ENCODE measurements at regions not wholly inside any gene's neighbourhood (a gene's known extent, or its start where the extent isn't known, plus 50 kb on each side); places are given as distances from the start of the nearest gene placed in this dataset.

GRCh38 chr4:24145591-24145990, 255.7 kb upstream of the PPARGC1A start:
- Histone ChIP-seq H3K27me3 (ENCODE audit: control insufficient read depth in 4 of 4, insufficient read depth in 4 of 4, low read length in 3 of 4) (no peaks in the 10 kb centered on the region), H3K9ac (ENCODE audit: low read depth in 1 of 2, low read length in 2 of 2) (no peak overlapping the region), H3K27ac (ENCODE audit: low read depth in 1 of 2, low read length in 2 of 2) (no peak overlapping the region), H3K4me3 (ENCODE audit: low read depth in 1 of 3, low read length in 3 of 3) (no peak overlapping the region), H3K36me3 (ENCODE audit: control insufficient read depth in 4 of 4, insufficient read depth in 3 of 4, low read depth in 1 of 4, low read length in 3 of 4) (no peaks in the 10 kb centered on the region), H3K4me1 (ENCODE audit: control insufficient read depth in 4 of 4, insufficient read depth in 4 of 4, low read length in 3 of 4) (peaks cover 0 to 4% (median 0%) of the 10 kb centered on the region in 4 donors), H3K9me3 (ENCODE audit: control insufficient read depth in 4 of 4, low read length in 3 of 4) (no peaks in the 10 kb centered on the region)
- DNase-seq (ENCODE audit: low spot score): no peak
- no peak for TF ChIP-seq ZBTB33 (IDR thresholded peaks at IDR 0.05)
- TF ChIP-seq ATF3 (IDR thresholded peaks at IDR 0.05): no peak
- TF ChIP-seq YY1 (IDR thresholded peaks at IDR 0.05): no peak
- no peak for TF ChIP-seq FOXA2 (IDR thresholded peaks at IDR 0.05)
- TF ChIP-seq MAX (IDR thresholded peaks at IDR 0.05): no peak
- no peak for TF ChIP-seq JUND (IDR thresholded peaks at IDR 0.05)
- TF ChIP-seq RAD21 (IDR thresholded peaks at IDR 0.05): no peak
- TF ChIP-seq HNF4A (conservative IDR thresholded peaks at IDR 0.05): no peak
- no peak for TF ChIP-seq GABPA (IDR thresholded peaks at IDR 0.05 in 1 of 2, conservative IDR thresholded peaks at IDR 0.05 in 1 of 2)
- no peak for TF ChIP-seq REST (IDR thresholded peaks at IDR 0.05)
- no peak for TF ChIP-seq SP1 (IDR thresholded peaks at IDR 0.05)
- no peak for TF ChIP-seq EGR1 (IDR thresholded peaks at IDR 0.05; ENCODE audit: low read depth in 2 of 2)
- TF ChIP-seq NR2F2 (IDR thresholded peaks at IDR 0.05): no peak
- WGBS: 87% methylated on average over 6 of the region's 6 CpGs

- TF ChIP-seq YY1 (IDR thresholded peaks at IDR 0.05): no peak
- no peak for TF ChIP-seq SP1 (IDR thresholded peaks at IDR 0.05)
- TF ChIP-seq ZBTB33 (IDR thresholded peaks at IDR 0.05): no peak
- no peak for TF ChIP-seq FOXA2 (IDR thresholded peaks at IDR 0.05)
- no peak for TF ChIP-seq TAF1 (conservative IDR thresholded peaks at IDR 0.05)
- no peak for TF ChIP-seq GABPA (IDR thresholded peaks at IDR 0.05 in 1 of 2, conservative IDR thresholded peaks at IDR 0.05 in 1 of 2)
- no peak for TF ChIP-seq MAX (IDR thresholded peaks at IDR 0.05)
- Histone ChIP-seq H3K9me3 (ENCODE audit: control insufficient read depth in 4 of 4, low read length in 3 of 4) (no peaks in the 10 kb centered on the region), H3K9ac (ENCODE audit: low read depth in 1 of 2, low read length in 2 of 2) (no peak overlapping the region)
These were observed 254.5 kb upstream of the PPARGC1A start for GRCh38 chr4:24144381-24144780.

More at GRCh38 chr4:24144381-24144780, 254.5 kb upstream of the PPARGC1A start:
- no peak for DNase-seq (ENCODE audit: low spot score)
- 85% methylated on average over 5 of the region's 5 CpGs for WGBS
- Histone ChIP-seq H3K4me1 (ENCODE audit: control insufficient read depth in 4 of 4, insufficient read depth in 4 of 4, low read length in 3 of 4) (no peaks in the 10 kb centered on the region), H3K27me3 (ENCODE audit: control insufficient read depth in 4 of 4, insufficient read depth in 4 of 4, low read length in 3 of 4) (no peaks in the 10 kb centered on the region), H3K36me3 (ENCODE audit: control insufficient read depth in 4 of 4, insufficient read depth in 3 of 4, low read depth in 1 of 4, low read length in 3 of 4) (no peaks in the 10 kb centered on the region), H3K4me3 (ENCODE audit: low read depth in 1 of 3, low read length in 3 of 3) (no peak overlapping the region), H3K27ac (ENCODE audit: low read depth in 1 of 2, low read length in 2 of 2) (no peak overlapping the region)
